Neural progenitor cell (in vitro differentiated cells): ENCODE measurements at regions not wholly inside any gene's neighbourhood (a gene's known extent, or its start where the extent isn't known, plus 50 kb on each side); places are given as distances from the start of the nearest gene placed in this dataset.

Experiments
- DNase-seq: peaks from one replicate; pipeline ENCODE4 v3.0.0-alpha.2; 2016; ENCODE audit warnings: low spot score
- H2AFZ ChIP-seq: fragments of 200-600 bp; sonication (generic); replicated peaks from 2 replicates; pipeline ENCODE4 v1.6.1; 2016; ENCODE audit warnings: antibody characterized with exemption
- H3F3A ChIP-seq: fragments of 200-600 bp; sonication (generic); 2 replicates; pipeline ENCODE4 v1.6.1; 2016; ENCODE audit warnings: antibody characterized with exemption, low read depth
- H3K27ac ChIP-seq: fragments of 200-600 bp; sonication (generic); 2 replicates; pipeline ENCODE4 v1.5.1; 2016; ENCODE audit warnings: mild to moderate bottlenecking
- H3K27me3 ChIP-seq: fragments of 200-600 bp; sonication (generic); 2 replicates; pipeline ENCODE4 v1.6.1; 2016; ENCODE audit warnings: mild to moderate bottlenecking, moderate library complexity
- H3K36me3 ChIP-seq: fragments of 200-600 bp; sonication (generic); 2 replicates; pipeline ENCODE4 v1.5.1; 2016
- H3K4me1 ChIP-seq: fragments of 200-600 bp; sonication (generic); 2 replicates; pipeline ENCODE4 v1.6.1; 2016; ENCODE audit warnings: mixed run types
- H3K4me2 ChIP-seq: fragments of 200-600 bp; sonication (generic); 2 replicates; pipeline ENCODE4 v1.6.1; 2016
- H3K4me3 ChIP-seq: fragments of 200-600 bp; sonication (generic); 2 replicates; pipeline ENCODE4 v1.5.1; 2016
- H3K79me2 ChIP-seq: fragments of 200-600 bp; sonication (generic); 2 replicates; pipeline ENCODE4 v1.6.1; 2016; ENCODE audit warnings: low read depth
- H3K9ac ChIP-seq: fragments of 200-600 bp; sonication (generic); 2 replicates; pipeline ENCODE4 v1.6.1; 2016
- H3K9me3 ChIP-seq: fragments of 200-600 bp; sonication (generic); 2 replicates; pipeline ENCODE4 v1.5.1; 2016; ENCODE audit warnings: low read depth
- H4K20me1 ChIP-seq: fragments of 200-600 bp; sonication (generic); 2 replicates; pipeline ENCODE4 v1.6.1; 2016; ENCODE audit warnings: low read depth
- H3K27ac Mint-ChIP-seq: 3 replicates; pipeline ENCODE4 v1.8.0; 2021; ENCODE audit warnings: mixed read lengths
- H3K27me3 Mint-ChIP-seq: 2 replicates; pipeline ENCODE4 v1.8.0; 2022; ENCODE audit warnings: low read depth, mild to moderate bottlenecking, inconsistent platforms, moderate library complexity, mixed read lengths; ENCODE audit not compliant: insufficient read depth
- H3K36me3 Mint-ChIP-seq: 3 replicates; pipeline ENCODE4 v1.8.0; 2021; ENCODE audit warnings: mixed read lengths
- H3K4me1 Mint-ChIP-seq: 3 replicates; pipeline ENCODE4 v1.8.0; 2021; ENCODE audit warnings: mixed read lengths
- H3K4me3 Mint-ChIP-seq: 3 replicates; pipeline ENCODE4 v1.8.0; 2021; ENCODE audit warnings: mild to moderate bottlenecking, moderate library complexity, mixed read lengths
- H3K9me3 Mint-ChIP-seq: 3 replicates; pipeline ENCODE4 v1.8.0; 2020; ENCODE audit warnings: mixed read lengths
- CTCF ChIP-seq: fragments of 200-600 bp; sonication (generic); IDR thresholded peaks from 2 replicates; pipeline ENCODE4 v1.5.1; 2017; ENCODE audit warnings: antibody characterized with exemption, mild to moderate bottlenecking
- EZH2 ChIP-seq: fragments of 200-600 bp; sonication (generic); IDR thresholded peaks from 2 replicates; pipeline ENCODE4 v1.6.1; 2017; ENCODE audit warnings: antibody characterized with exemption, mild to moderate bottlenecking, moderate library complexity
- EZH2phosphoT487 ChIP-seq: fragments of 200-600 bp; sonication (generic); IDR thresholded peaks from 2 replicates; pipeline ENCODE4 v1.6.1; 2017; ENCODE audit warnings: antibody characterized with exemption

- no peak overlapping the region for H3K4me3 ChIP-seq
- Mint-ChIP-seq H3K36me3 (no peaks in the 10 kb centered on the region), H3K4me1 (peaks cover 8% of the 10 kb centered on the region), H3K4me3 (no peak overlapping the region), H3K27ac (no peak overlapping the region), H3K27me3 (no peaks in the 10 kb centered on the region), H3K9me3 (no peaks in the 10 kb centered on the region)
- H3K4me1 ChIP-seq = peaks cover 7% of the 10 kb centered on the region
- H3K27ac ChIP-seq = no peak overlapping the region
- H3K9me3 ChIP-seq = no peaks in the 10 kb centered on the region
- TF ChIP-seq CTCF (no peak), EZH2 (no peak), EZH2phosphoT487 (no peak)
- no peak for DNase-seq
- no peaks in the 10 kb centered on the region for H3K79me2 ChIP-seq
- H3K4me2 ChIP-seq = no peak overlapping the region
- H2AFZ ChIP-seq = no peak overlapping the region
- H3K27me3 ChIP-seq = no peaks in the 10 kb centered on the region
- H4K20me1 ChIP-seq = no peaks in the 10 kb centered on the region
- no peaks in the 10 kb centered on the region for H3F3A ChIP-seq
- no peaks in the 10 kb centered on the region for H3K36me3 ChIP-seq
- no peak overlapping the region for H3K9ac ChIP-seq
Observed at GRCh38 chr5:135702191-135702590, 123.4 kb upstream of the CXCL14 start.

- peaks cover 8% of the 10 kb centered on the region for H3K4me1 Mint-ChIP-seq
Observed at GRCh38 chr5:135700731-135701130, 121.9 kb upstream of the CXCL14 start.

GRCh38 chr5:135697959-135698345 lies 119.2 kb upstream of the CXCL14 start:
- no peaks in the 10 kb centered on the region for H3K36me3 Mint-ChIP-seq
- H3K36me3 ChIP-seq = no peaks in the 10 kb centered on the region
- H3K4me1 Mint-ChIP-seq = peaks cover 10% of the 10 kb centered on the region
- no peak for DNase-seq
- no peaks in the 10 kb centered on the region for H3F3A ChIP-seq
- no peak overlapping the region for H3K27ac ChIP-seq
- H3K4me3 Mint-ChIP-seq = no peak overlapping the region
- no peak overlapping the region for H3K4me3 ChIP-seq
- H3K9ac ChIP-seq = no peak overlapping the region
- no peaks in the 10 kb centered on the region for H3K27me3 ChIP-seq
- H4K20me1 ChIP-seq = no peaks in the 10 kb centered on the region
- peaks cover 8% of the 10 kb centered on the region for H3K27me3 Mint-ChIP-seq
- H3K9me3 ChIP-seq = no peaks in the 10 kb centered on the region
- H3K79me2 ChIP-seq = no peaks in the 10 kb centered on the region
- H3K4me2 ChIP-seq = no peak overlapping the region
- H2AFZ ChIP-seq = no peak overlapping the region
- no peaks in the 10 kb centered on the region for H3K9me3 Mint-ChIP-seq
- TF ChIP-seq CTCF (no peak), EZH2phosphoT487 (no peak), EZH2 (no peak)
- H3K27ac Mint-ChIP-seq = no peak overlapping the region
- peaks cover under 1% of the 10 kb centered on the region for H3K4me1 ChIP-seq

More at GRCh38 chr5:135700731-135701130, 121.9 kb upstream of the CXCL14 start:
- Histone ChIP-seq H3K36me3 (no peaks in the 10 kb centered on the region), H3K4me2 (no peak overlapping the region), H3K27ac (no peak overlapping the region), H3F3A (no peaks in the 10 kb centered on the region), H2AFZ (no peak overlapping the region), H3K4me3 (no peak overlapping the region), H3K9ac (no peak overlapping the region), H4K20me1 (no peaks in the 10 kb centered on the region), H3K9me3 (no peaks in the 10 kb centered on the region), H3K27me3 (no peaks in the 10 kb centered on the region), H3K4me1 (peaks cover 7% of the 10 kb centered on the region), H3K79me2 (no peaks in the 10 kb centered on the region)
- Mint-ChIP-seq H3K4me3 (no peak overlapping the region), H3K9me3 (no peaks in the 10 kb centered on the region), H3K27ac (no peak overlapping the region), H3K27me3 (no peaks in the 10 kb centered on the region), H3K36me3 (no peaks in the 10 kb centered on the region)
- TF ChIP-seq EZH2phosphoT487 (no peak), EZH2 (no peak), CTCF (no peak)
- DNase-seq = no peak
